Osteoblast (primary cell): ENCODE measurements at regions not wholly inside any gene's neighbourhood (a gene's known extent, or its start where the extent isn't known, plus 50 kb on each side); places are given as distances from the start of the nearest gene placed in this dataset.
A peak's percentile ranks its signal among the peaks of the same experiment; 100 is the strongest.

Experiments
- DNase-seq: peaks from one replicate; pipeline ENCODE4 v3.0.0; 2011; ENCODE audit warnings: low spot score, mixed read lengths; ENCODE audit not compliant: insufficient read length; ENCODE audit errors: missing footprints
- H2AFZ ChIP-seq: 2 replicates; pipeline ENCODE4 v1.6.0; 2011; ENCODE audit warnings: mild to moderate bottlenecking, low read length
- H3K27ac ChIP-seq: 2 replicates; pipeline ENCODE4 v1.5.1; 2011; ENCODE audit warnings: mild to moderate bottlenecking, low read depth, low read length, moderate library complexity
- H3K27me3 ChIP-seq: 2 replicates; pipeline ENCODE4 v1.6.0; 2012; ENCODE audit warnings: mild to moderate bottlenecking, control low read depth, inconsistent platforms, low read length, moderate library complexity; ENCODE audit not compliant: insufficient read depth
- H3K36me3 ChIP-seq: 2 replicates; pipeline ENCODE4 v1.5.1; 2011; ENCODE audit warnings: mild to moderate bottlenecking, low read length, control low read depth, moderate library complexity; ENCODE audit not compliant: insufficient read depth
- H3K4me1 ChIP-seq: 2 replicates; pipeline ENCODE4 v1.5.1; 2011; ENCODE audit warnings: mild to moderate bottlenecking, low read length, control low read depth, moderate library complexity; ENCODE audit not compliant: insufficient read depth
- H3K4me2 ChIP-seq: 2 replicates; pipeline ENCODE4 v1.6.0; 2011; ENCODE audit warnings: mild to moderate bottlenecking, low read length; ENCODE audit not compliant: insufficient read depth
- H3K4me3 ChIP-seq: fragments of 200-600 bp; sonication (generic); 3 replicates; pipeline ENCODE4 v1.5.1; 2012; ENCODE audit warnings: mild to moderate bottlenecking, low read length, inconsistent platforms; ENCODE audit not compliant: insufficient read depth
- H3K79me2 ChIP-seq: 2 replicates; pipeline ENCODE4 v1.6.0; 2012; ENCODE audit warnings: mild to moderate bottlenecking, low read length, control low read depth, inconsistent platforms; ENCODE audit not compliant: insufficient read depth
- H3K9me3 ChIP-seq: 2 replicates; pipeline ENCODE4 v1.5.1; 2011; ENCODE audit warnings: low read depth, low read length, control low read depth
- H4K20me1 ChIP-seq: 2 replicates; pipeline ENCODE4 v1.6.0; 2012; ENCODE audit warnings: mild to moderate bottlenecking, low read length, control low read depth; ENCODE audit not compliant: insufficient read depth
- TF ChIP-seq, protein P1 (sequence below): IDR thresholded peaks from 2 replicates; pipeline ENCODE4 v1.5.1; 2011; ENCODE audit warnings: mild to moderate bottlenecking, low read depth, low read length, moderate library complexity; ENCODE audit errors: extremely low read depth

DNA sequence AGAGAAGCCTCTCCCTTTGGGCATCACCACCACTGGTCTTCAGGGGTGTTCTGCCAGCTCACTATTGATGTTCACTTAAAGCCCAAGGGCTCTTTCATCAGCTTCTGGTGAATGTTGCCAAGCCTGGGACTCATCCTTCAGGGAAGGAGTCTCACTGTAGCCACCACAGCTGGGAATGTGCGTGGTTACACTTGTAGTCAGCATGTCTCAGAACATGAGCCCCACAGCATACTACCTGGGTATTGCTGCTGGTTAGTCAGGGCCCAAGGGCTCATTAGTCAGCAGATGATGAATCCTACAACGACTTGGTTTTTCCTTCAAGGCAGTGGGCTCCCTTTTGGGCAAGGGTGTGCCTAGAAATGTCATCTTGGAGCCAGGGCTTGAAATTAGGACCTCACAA, 412.9 kb downstream of the VGLL3 start:
- H3K27me3 ChIP-seq: no peaks in the 10 kb centered on the region
- no peaks in the 10 kb centered on the region for H3K79me2 ChIP-seq
- DNase-seq: no peak
- no peak overlapping the region for H3K27ac ChIP-seq
- H3K4me2 ChIP-seq: no peak overlapping the region
- H3K36me3 ChIP-seq: no peaks in the 10 kb centered on the region
- no peaks in the 10 kb centered on the region for H3K9me3 ChIP-seq
- no peaks in the 10 kb centered on the region for H3K4me1 ChIP-seq
- H3K4me3 ChIP-seq: no peak overlapping the region
- no peak overlapping the region for H2AFZ ChIP-seq
- TF ChIP-seq, protein P1, sequence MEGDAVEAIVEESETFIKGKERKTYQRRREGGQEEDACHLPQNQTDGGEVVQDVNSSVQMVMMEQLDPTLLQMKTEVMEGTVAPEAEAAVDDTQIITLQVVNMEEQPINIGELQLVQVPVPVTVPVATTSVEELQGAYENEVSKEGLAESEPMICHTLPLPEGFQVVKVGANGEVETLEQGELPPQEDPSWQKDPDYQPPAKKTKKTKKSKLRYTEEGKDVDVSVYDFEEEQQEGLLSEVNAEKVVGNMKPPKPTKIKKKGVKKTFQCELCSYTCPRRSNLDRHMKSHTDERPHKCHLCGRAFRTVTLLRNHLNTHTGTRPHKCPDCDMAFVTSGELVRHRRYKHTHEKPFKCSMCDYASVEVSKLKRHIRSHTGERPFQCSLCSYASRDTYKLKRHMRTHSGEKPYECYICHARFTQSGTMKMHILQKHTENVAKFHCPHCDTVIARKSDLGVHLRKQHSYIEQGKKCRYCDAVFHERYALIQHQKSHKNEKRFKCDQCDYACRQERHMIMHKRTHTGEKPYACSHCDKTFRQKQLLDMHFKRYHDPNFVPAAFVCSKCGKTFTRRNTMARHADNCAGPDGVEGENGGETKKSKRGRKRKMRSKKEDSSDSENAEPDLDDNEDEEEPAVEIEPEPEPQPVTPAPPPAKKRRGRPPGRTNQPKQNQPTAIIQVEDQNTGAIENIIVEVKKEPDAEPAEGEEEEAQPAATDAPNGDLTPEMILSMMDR: no peak
- H4K20me1 ChIP-seq: no peaks in the 10 kb centered on the region

DNA sequence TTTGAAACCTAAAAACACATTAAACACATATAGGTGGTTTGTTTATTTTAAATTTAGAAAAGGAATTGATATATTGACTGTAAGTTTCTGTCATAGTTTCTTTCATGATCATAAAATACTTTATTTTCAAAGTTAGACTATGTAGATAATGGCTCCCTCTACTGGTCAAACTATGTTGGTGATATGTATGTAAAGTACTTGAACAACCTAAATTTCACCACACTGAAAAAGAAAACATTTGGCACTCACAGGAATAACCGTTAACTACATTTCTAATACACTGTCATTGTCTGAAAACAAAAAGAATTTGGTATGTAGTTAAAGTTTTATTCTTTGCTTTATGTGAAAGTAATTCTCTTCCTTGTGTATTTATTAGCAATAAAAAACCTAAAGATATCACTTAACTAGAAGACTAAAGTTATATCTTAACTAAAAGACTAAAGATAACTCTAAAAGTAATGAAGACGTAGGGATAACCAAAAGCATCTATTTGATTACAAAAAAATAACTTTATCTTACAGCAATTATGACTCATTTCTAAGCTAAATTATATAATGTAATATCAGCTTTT, 427.5 kb downstream of the VGLL3 start:
- TF ChIP-seq, protein P1: peak; percentile 68
- Histone ChIP-seq H3K9me3 (no peaks in the 10 kb centered on the region), H3K27ac (no peak overlapping the region), H3K79me2 (no peaks in the 10 kb centered on the region), H3K27me3 (no peaks in the 10 kb centered on the region), H4K20me1 (no peaks in the 10 kb centered on the region), H3K4me3 (no peak overlapping the region), H3K4me1 (no peaks in the 10 kb centered on the region), H2AFZ (no peak overlapping the region), H3K36me3 (no peaks in the 10 kb centered on the region), H3K4me2 (no peak overlapping the region)
- no peak for DNase-seq

DNA sequence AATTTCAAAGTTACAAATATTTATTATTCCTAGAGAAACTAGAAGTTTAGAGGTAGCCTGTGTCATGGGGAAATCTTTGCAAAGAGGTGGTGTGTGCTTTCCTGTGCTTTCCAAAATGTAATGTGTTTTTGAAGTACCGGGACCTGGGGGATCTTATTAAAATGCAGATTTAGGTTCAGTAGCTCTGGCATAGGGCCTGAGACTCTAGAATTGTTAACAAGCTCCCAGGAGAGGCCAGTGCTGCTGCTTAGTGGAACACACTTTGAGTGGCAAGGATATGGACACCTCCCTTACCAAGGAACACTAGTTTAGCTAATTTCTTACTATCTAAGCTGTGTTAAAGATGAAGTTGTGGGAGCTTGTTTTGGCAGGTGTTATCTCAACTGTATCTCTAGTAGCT, 428.9 kb downstream of the VGLL3 start:
- no peaks in the 10 kb centered on the region for H4K20me1 ChIP-seq
- H2AFZ ChIP-seq: no peak overlapping the region
- no peaks in the 10 kb centered on the region for H3K27me3 ChIP-seq
- no peak overlapping the region for H3K4me3 ChIP-seq
- H3K4me1 ChIP-seq: no peaks in the 10 kb centered on the region
- TF ChIP-seq, protein P1: no peak
- no peaks in the 10 kb centered on the region for H3K79me2 ChIP-seq
- H3K36me3 ChIP-seq: no peaks in the 10 kb centered on the region
- no peaks in the 10 kb centered on the region for H3K9me3 ChIP-seq
- no peak overlapping the region for H3K4me2 ChIP-seq
- H3K27ac ChIP-seq: no peak overlapping the region
- DNase-seq: no peak

DNA sequence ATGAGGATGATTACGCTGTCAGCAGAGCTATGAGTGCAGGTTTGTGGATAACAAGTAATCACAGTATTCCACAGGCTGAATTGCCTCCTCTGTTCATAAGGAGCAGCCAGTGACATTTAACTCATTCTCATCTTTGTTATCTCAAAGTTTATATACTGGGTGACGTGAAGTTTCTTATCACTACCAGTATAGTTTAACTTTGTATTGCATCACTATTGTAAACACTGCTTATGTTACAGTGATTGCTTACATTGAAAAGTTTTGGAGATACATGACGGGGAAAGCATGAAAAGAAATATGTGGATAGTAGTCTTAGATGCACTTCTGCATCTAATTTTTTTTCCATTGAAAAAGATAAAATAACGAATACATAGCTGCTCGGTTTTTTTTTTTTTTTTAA, 429.7 kb downstream of the VGLL3 start:
- DNase-seq: no peak
- no peak overlapping the region for H3K4me2 ChIP-seq
- H3K27ac ChIP-seq: no peak overlapping the region
- H4K20me1 ChIP-seq: no peaks in the 10 kb centered on the region
- no peaks in the 10 kb centered on the region for H3K4me1 ChIP-seq
- H3K36me3 ChIP-seq: no peaks in the 10 kb centered on the region
- TF ChIP-seq, protein P1: no peak
- no peak overlapping the region for H2AFZ ChIP-seq
- H3K27me3 ChIP-seq: no peaks in the 10 kb centered on the region
- no peaks in the 10 kb centered on the region for H3K79me2 ChIP-seq
- H3K9me3 ChIP-seq: no peaks in the 10 kb centered on the region
- H3K4me3 ChIP-seq: no peak overlapping the region
